ENCODE measurements at regions not wholly inside any gene's neighbourhood (a gene's known extent, or its start where the extent isn't known, plus 50 kb on each side); places are given as distances from the start of the nearest gene placed in this dataset.

DNA sequence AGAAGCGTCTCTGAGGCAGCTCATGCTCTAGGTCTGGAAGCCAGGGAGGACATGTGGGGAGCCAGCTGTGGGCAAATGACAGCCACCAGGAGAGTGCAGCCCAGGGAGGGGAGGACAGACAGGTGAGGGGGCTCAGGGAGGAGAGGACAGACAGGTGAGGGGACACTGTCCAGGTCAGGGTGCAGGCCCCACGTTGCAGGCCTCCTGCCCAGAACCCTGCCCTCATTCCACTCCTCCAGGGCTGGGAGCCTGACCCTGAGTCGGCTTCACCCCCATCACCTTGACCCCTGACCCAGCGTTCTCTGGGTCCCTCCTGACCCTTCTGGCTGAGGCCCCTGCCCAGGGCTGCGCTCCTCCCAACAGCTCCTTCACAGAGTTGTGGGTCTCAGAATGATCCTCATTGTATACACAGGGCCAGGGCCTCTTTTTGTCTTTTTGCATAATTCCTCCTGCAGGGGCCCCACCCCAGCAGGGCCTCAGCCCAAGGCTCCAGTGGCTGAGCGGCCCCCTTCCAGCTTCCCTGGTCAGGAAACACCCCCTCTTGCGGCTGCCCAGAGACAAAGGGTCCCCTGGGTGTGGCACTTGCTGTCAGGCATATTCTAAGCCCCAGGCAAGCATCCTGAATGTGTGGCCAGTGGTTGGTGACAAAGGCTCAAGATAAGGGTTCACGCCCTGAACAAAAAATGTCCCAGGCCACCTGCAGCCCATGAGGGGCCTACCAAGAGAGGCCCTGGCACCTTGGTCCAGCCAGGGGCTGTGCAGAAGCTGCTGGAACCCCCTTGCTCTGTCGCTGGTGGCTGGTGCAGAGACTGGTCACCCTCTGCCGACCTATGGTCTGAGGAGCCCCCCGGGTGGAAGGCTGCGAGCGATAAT, 853.0 kb downstream of the BRD1 start:
- peaks cover 1% of the 10 kb centered on the region; the same call in 1 of the 2 replicates for H3K27me3 Mint-ChIP-seq (ENCODE audit: insufficient read depth)
- DNase-seq: no peak
- H3K9me3 Mint-ChIP-seq: peaks cover 70% of the 10 kb centered on the region
- H3K4me1 Mint-ChIP-seq (ENCODE audit: low read depth): no peaks in the 10 kb centered on the region
- H3K4me3 Mint-ChIP-seq: no peak overlapping the region
- no peak overlapping the region for H3K27ac Mint-ChIP-seq
- peaks cover 35% of the 10 kb centered on the region for H3K36me3 Mint-ChIP-seq (ENCODE audit: low read depth)
- TF ChIP-seq, protein P1, sequence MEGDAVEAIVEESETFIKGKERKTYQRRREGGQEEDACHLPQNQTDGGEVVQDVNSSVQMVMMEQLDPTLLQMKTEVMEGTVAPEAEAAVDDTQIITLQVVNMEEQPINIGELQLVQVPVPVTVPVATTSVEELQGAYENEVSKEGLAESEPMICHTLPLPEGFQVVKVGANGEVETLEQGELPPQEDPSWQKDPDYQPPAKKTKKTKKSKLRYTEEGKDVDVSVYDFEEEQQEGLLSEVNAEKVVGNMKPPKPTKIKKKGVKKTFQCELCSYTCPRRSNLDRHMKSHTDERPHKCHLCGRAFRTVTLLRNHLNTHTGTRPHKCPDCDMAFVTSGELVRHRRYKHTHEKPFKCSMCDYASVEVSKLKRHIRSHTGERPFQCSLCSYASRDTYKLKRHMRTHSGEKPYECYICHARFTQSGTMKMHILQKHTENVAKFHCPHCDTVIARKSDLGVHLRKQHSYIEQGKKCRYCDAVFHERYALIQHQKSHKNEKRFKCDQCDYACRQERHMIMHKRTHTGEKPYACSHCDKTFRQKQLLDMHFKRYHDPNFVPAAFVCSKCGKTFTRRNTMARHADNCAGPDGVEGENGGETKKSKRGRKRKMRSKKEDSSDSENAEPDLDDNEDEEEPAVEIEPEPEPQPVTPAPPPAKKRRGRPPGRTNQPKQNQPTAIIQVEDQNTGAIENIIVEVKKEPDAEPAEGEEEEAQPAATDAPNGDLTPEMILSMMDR (IDR thresholded peaks at IDR 0.05): no peak

DNA sequence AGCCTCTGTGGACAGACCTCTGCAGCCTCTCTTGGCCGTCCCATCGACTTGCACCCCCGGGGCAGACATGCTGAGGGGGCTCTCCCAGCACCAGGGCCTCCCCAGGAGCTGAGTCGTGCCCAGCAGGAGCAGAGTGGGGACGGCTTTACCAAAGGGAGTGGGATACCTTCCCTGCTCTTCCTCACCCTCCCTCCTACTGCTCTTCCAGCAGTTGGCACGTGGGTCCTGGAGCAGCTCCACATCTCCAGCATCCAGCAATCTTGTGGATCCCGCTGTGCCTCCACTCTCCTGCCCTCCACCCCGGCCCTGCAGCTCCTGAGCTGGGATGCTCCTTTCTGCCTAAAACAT, 854.0 kb downstream of the BRD1 start:
- TF ChIP-seq, protein P1 (IDR thresholded peaks at IDR 0.05): no peak
- peaks cover 1% of the 10 kb centered on the region; the same call in 1 of the 2 replicates for H3K27me3 Mint-ChIP-seq (ENCODE audit: insufficient read depth)
- no peak for DNase-seq
- H3K36me3 Mint-ChIP-seq (ENCODE audit: low read depth): peaks cover 33% of the 10 kb centered on the region
- H3K4me3 Mint-ChIP-seq: no peak overlapping the region
- peaks cover 67% of the 10 kb centered on the region for H3K9me3 Mint-ChIP-seq
- H3K27ac Mint-ChIP-seq: no peak overlapping the region
- H3K4me1 Mint-ChIP-seq (ENCODE audit: low read depth): no peaks in the 10 kb centered on the region

DNA sequence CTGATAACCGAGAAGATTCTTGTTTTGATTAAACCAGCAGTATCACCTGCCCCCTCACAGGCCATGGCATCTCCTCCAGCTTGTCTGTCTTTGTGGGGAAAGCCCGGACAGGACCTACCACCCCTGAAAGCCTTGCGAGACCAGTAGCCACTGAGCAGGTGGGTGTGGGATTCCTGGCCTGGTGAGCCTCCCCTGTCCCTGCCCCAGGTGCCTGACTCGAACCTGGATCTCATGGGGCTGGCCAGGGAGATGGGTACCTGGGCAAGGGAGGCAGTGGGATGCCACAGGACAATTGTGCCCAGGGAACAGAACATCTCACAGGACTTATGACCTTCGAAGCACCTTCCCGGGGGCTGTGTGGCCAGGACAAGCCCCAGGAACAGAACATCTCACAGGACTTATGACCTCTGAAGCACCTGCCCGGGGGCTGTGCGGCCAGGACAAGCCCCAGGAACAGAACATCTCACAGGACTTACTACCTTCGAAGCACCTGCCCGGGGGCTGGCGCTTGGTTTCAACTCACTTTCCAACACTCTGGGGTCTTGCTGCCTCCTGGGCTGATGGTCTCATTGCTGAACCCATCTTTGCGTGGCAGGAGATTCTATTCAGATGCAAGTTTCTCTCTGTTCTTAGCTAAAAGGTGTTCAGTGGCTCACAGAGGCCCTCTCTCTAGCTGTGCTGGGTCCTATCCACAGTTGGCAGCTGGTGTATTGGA, 854.5 kb downstream of the BRD1 start:
- no peak overlapping the region for H3K4me3 Mint-ChIP-seq
- TF ChIP-seq, protein P1 (IDR thresholded peaks at IDR 0.05): no peak
- peaks cover 27% of the 10 kb centered on the region for H3K36me3 Mint-ChIP-seq (ENCODE audit: low read depth)
- H3K27me3 Mint-ChIP-seq (ENCODE audit: insufficient read depth): peaks cover 1% of the 10 kb centered on the region; the same call in 1 of the 2 replicates
- no peaks in the 10 kb centered on the region for H3K4me1 Mint-ChIP-seq (ENCODE audit: low read depth)
- no peak for DNase-seq
- H3K9me3 Mint-ChIP-seq: peaks cover 67% of the 10 kb centered on the region
- no peak overlapping the region for H3K27ac Mint-ChIP-seq

DNA sequence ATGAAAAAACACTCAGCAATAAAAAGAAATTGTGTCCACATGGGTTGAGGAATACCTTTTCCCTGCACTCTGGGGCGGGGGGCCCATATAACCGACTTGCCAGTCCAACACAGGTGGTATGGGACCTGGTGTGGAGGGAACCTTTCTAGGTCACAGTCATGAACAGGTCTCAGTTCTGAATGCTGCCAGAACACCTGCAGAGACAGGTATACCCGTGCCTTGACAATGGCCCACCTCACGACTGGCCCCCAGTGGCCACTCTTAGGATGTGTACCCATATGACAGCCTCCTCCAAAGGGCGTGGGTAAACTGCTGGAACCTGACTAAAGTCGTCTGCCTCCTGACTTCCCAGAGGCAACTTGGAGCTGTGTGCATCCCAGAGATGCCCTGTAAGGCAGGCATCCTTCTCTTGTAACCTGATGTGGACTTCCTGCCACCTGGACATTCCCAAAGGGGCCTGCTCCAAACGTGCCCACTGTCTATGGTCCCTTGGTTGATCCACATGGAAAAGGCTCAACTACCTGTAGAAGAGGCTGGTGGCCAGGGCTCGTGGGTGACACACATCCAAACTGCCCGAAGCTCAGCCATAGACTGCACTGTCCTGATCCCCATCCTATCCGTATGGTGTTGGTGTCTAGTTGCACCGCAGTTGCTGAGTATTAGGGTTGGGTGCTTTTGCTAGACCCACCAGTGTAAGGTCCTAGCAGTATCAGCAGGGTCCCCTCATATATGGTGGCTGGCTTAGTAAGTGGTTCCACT, 859.3 kb downstream of the BRD1 start:
- Mint-ChIP-seq H3K27ac (no peak overlapping the region), H3K9me3 (peaks cover 56% of the 10 kb centered on the region), H3K27me3 (ENCODE audit: insufficient read depth) (no peaks in the 10 kb centered on the region; the same call in 1 of the 2 replicates), H3K4me1 (ENCODE audit: low read depth) (no peaks in the 10 kb centered on the region), H3K36me3 (ENCODE audit: low read depth) (peaks cover 1% of the 10 kb centered on the region; the same call in 1 of the 2 replicates), H3K4me3 (no peak overlapping the region)
- DNase-seq: no peak
- TF ChIP-seq, protein P1 (IDR thresholded peaks at IDR 0.05): peak; percentile 34; the same call in 1 of the 2 replicates

DNA sequence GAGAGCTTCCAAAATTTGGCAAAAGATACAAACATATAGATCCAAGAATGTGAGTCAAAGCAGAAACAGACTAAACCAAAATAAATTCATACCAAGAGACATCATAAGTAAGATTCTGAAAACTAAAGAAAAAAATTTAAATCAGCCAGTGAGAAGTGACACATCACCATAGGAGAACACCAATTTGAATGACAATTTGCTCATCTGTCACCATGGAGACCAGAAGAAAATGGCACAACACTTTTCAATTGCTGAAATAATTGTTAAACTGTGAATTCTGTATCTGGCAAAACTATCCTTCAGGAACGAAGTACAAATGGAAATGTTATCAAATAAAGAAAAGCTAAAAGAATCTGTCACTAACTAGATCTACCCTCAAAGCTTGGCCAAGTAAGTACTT, 864.3 kb downstream of the BRD1 start:
- Mint-ChIP-seq H3K4me3 (no peak overlapping the region), H3K9me3 (peaks cover 75% of the 10 kb centered on the region), H3K27ac (no peak overlapping the region), H3K36me3 (ENCODE audit: low read depth) (no peaks in the 10 kb centered on the region; the same call in 1 of the 2 replicates), H3K27me3 (ENCODE audit: insufficient read depth) (no peaks in the 10 kb centered on the region), H3K4me1 (ENCODE audit: low read depth) (no peaks in the 10 kb centered on the region)
- DNase-seq: no peak
- TF ChIP-seq, protein P1 (IDR thresholded peaks at IDR 0.05): no peak
